ENCODE measurements at regions not wholly inside any gene's neighbourhood (a gene's known extent, or its start where the extent isn't known, plus 50 kb on each side); places are given as distances from the start of the nearest gene placed in this dataset.

GRCh38 chr16:65896448-65897153 lies 469.9 kb upstream of the CDH5 start:
- no peak for DNase-seq (ENCODE audit: low read depth in 3 of 3)

- DNase-seq (ENCODE audit: low read depth in 3 of 3): no peak
These were observed 470.6 kb upstream of the CDH5 start for GRCh38 chr16:65895906-65896305.

GRCh38 chr16:65895486-65895885 lies 471.0 kb upstream of the CDH5 start:
- no peak for DNase-seq (ENCODE audit: low read depth in 3 of 3)

GRCh38 chr16:65890203-65890602 lies 476.3 kb upstream of the CDH5 start:
- no peak for DNase-seq (ENCODE audit: low read depth in 3 of 3)

GRCh38 chr16:65889533-65889966 lies 476.9 kb upstream of the CDH5 start:
- DNase-seq (ENCODE audit: low read depth in 3 of 3): no peak

GRCh38 chr16:65888201-65888600 lies 478.3 kb upstream of the CDH5 start:
- no peak for DNase-seq (ENCODE audit: low read depth in 3 of 3)

- DNase-seq (ENCODE audit: low read depth in 3 of 3): no peak
These were observed 482.5 kb upstream of the CDH5 start for GRCh38 chr16:65884018-65884417.

GRCh38 chr16:65878347-65878746 lies 488.1 kb upstream of the CDH5 start:
- DNase-seq (ENCODE audit: low read depth in 3 of 3): no peak

GRCh38 chr16:65876624-65877023 lies 489.9 kb upstream of the CDH5 start:
- no peak for DNase-seq (ENCODE audit: low read depth in 3 of 3)

GRCh38 chr16:65876056-65876408 lies 490.5 kb upstream of the CDH5 start:
- DNase-seq (ENCODE audit: low read depth in 3 of 3): no peak

GRCh38 chr16:65875381-65876055 lies 491.0 kb upstream of the CDH5 start:
- no peak for DNase-seq (ENCODE audit: low read depth in 3 of 3)

GRCh38 chr16:65869261-65869660 lies 497.2 kb upstream of the CDH5 start:
- DNase-seq (ENCODE audit: low read depth in 3 of 3): no peak

GRCh38 chr16:65867276-65867960 lies 499.1 kb upstream of the CDH5 start:
- no peak for DNase-seq (ENCODE audit: low read depth in 3 of 3)

- no peak for DNase-seq (ENCODE audit: low read depth in 3 of 3)
These were observed 503.3 kb upstream of the CDH5 start for GRCh38 chr16:65863236-65863635.

GRCh38 chr16:65861131-65861731 lies 505.3 kb upstream of the CDH5 start:
- DNase-seq (ENCODE audit: low read depth in 3 of 3): no peak

GRCh38 chr16:65855171-65856145 lies 511.0 kb upstream of the CDH5 start:
- no peak for DNase-seq (ENCODE audit: low read depth in 3 of 3)

- DNase-seq (ENCODE audit: low read depth in 3 of 3): no peak
These were observed 520.3 kb upstream of the CDH5 start for GRCh38 chr16:65846210-65846602.

GRCh38 chr16:65845466-65846209 lies 520.9 kb upstream of the CDH5 start:
- DNase-seq (ENCODE audit: low read depth in 3 of 3): no peak

GRCh38 chr16:65843941-65844340 lies 522.5 kb upstream of the CDH5 start:
- DNase-seq (ENCODE audit: low read depth in 3 of 3): no peak

- DNase-seq (ENCODE audit: low read depth in 3 of 3): no peak
These were observed 524.4 kb upstream of the CDH5 start for GRCh38 chr16:65842067-65842466.

GRCh38 chr16:65838001-65838400 lies 528.5 kb upstream of the CDH5 start:
- DNase-seq (ENCODE audit: low read depth in 3 of 3): no peak

Data from stimulated activated CD4-positive, alpha-beta T cell treated with anti-CD3 and anti-CD28 coated beads, TNF-alpha, amount 100 ng/mL, for 48 hours (primary cell).